HG03064 (cell line): ENCODE measurements at regions not wholly inside any gene's neighbourhood (a gene's known extent, or its start where the extent isn't known, plus 50 kb on each side); places are given as distances from the start of the nearest gene placed in this dataset.

Experiments used
- ATAC-seq: cut with Tn5 transposase; IDR thresholded peaks from one replicate; pipeline ENCODE4 v1.9.1; 2021; ENCODE audit warnings: low read depth; ENCODE audit not compliant: unreplicated experiment

GRCh38 chr10:36712695-36713094 is 412.7 kb upstream of the ANKRD30A start:
- ATAC-seq, result no peak

DNA sequence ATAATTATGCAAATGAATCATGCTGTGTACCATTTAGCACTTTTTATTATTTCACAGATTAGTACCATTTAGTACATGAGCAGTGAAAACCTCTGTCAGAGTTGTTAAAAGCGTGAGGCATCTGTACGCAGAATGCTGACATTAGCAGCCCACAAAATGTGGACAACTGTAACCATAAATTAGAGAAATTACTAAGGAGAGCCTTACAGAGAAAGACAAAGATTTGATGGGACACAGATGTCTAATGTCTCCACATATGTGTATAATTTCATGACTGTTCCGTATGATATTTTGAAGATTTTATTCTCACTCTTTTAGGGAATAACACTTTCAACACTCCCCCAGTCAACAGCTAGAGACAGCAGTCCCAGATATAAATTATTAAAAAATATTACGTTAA is 414.0 kb upstream of the ANKRD30A start:
- no peak for ATAC-seq

DNA sequence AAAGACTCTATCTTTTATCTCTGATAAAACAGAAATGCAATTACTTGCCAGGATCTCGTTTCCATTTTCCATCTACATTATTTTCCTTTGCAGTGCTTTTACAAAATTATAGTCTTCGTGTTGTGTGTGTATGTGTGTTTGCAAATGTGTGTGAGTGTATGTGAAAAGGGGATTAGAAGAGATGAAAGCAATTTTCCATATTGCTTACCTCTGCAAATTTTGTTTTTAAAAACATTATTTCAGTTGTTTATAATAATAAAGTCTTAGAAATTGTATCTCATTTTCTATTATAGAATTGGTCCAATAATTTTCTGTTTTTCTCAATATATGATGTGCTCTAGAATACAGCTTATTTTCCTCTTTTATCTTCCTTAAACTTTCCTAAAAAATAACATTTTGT is 421.3 kb upstream of the ANKRD30A start:
- no peak for ATAC-seq

DNA sequence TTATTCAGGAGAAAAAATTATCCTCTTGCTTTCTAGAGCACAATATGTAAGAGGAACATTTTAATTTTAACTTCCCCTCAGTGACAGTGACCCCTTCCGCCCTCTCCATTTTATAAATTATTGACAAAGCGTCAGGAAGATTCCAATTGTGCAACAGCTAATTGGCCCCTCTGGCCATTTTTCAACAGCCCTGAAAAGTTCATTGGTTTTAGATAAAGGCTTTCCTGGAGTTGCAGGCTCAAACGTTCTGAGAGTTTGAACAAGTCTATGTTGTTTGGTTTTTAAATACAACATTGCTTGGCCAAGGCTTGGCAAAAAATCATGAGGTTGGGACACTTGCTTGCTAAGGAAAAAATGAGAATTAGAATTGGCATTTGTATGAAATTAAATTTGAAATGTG is 422.2 kb upstream of the ANKRD30A start:
- ATAC-seq, result no peak

- ATAC-seq, result no peak
Measured at GRCh38 chr10:36700123-36700522, 425.3 kb upstream of the ANKRD30A start.

- ATAC-seq, result no peak
Measured at GRCh38 chr10:36692759-36693158, 432.6 kb upstream of the ANKRD30A start.

GRCh38 chr10:36688717-36689116 is 436.7 kb upstream of the ANKRD30A start:
- ATAC-seq, result no peak

- ATAC-seq, result no peak
Measured at GRCh38 chr10:36683421-36683820, 442.0 kb upstream of the ANKRD30A start.

DNA sequence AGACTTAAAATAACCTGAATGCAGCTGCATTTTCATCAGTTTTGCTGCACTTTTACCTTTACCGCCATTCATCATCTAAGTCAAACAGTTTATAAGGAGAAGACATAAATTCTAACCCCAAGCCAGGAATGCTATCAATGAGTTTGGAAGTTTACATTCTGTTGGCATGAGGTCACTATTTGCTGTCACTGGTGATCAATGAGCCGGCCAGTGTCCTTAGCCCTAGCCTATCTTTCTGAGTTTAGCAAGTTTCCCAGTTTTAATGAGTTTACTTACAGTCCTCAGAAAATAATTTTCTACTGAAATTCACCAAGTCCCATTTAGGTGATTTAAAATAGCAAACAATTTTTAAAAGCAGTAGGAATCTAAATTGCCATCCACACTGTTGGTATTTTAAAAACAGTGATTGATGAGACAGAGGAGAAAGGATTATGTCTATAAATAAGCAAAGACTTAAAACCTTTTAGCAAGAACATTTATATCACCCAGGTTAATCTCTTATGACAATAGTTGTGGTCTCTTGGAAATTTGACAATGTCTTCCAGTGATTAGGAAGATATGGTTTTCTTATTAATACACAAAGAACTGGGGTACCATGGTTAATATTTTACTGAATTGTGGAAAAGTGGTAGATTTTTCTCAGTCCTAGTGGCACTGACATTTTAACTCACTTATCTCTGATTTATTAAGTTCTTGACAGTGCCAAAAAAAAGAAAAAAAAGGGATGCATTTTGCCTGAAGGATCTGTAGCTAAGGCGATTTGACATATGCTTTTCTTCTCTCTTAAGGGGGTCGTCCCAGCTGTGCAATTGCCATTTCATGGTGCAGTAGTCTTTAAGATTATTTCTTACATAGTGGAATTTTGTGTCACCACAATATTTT is 443.4 kb upstream of the ANKRD30A start:
- ATAC-seq, result no peak

DNA sequence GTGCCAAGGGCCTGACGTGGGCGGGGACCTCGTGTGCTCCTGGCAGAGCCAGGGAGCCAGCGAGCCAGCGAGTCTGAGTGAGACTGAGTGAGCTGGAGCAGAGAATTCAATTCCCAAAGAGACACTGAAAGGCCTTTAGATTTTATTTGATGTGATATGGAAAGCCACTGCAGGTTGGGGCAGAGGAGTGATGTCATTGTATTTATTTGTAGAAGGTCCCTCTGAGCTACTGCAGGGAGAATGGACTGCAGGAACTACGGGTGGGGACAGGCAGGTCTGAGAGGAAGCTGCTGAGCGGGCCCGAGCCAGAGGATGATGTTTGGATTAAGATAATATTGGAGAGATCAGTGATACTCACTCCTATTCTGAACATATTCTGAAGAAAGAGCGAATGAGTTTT is 445.8 kb upstream of the ANKRD30A start:
- ATAC-seq, result no peak

GRCh38 chr10:36677431-36677768 is 448.0 kb upstream of the ANKRD30A start:
- no peak for ATAC-seq

- no peak for ATAC-seq
Measured at GRCh38 chr10:36676756-36677430, 448.5 kb upstream of the ANKRD30A start.

GRCh38 chr10:36676321-36676720 is 449.1 kb upstream of the ANKRD30A start:
- ATAC-seq, result no peak

GRCh38 chr10:36675458-36675880 is 449.9 kb upstream of the ANKRD30A start:
- no peak for ATAC-seq

DNA sequence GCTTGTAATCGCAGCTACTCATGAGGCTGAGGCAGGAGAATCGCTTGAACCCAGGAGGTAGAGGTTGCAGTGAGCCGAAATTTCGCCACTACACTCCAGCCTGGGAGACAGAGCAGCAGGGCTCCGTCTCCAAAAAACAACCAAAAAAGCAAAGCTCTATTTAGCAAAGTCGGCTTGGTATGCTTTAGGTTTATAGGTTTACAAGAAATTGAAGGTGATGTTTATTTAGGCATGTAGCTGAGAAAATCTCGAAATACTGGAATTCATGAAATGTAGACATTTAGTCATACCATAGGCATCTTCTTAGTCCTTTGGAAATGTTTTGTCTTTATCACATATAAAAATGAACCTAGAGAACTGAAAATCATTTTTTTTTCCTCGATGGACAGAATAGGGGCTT is 453.8 kb upstream of the ANKRD30A start:
- no peak for ATAC-seq

- no peak for ATAC-seq
Measured at GRCh38 chr10:36670621-36671402, 454.6 kb upstream of the ANKRD30A start.

- no peak for ATAC-seq
Measured at GRCh38 chr10:36669615-36670352, 455.6 kb upstream of the ANKRD30A start.

GRCh38 chr10:36666451-36666850 is 458.9 kb upstream of the ANKRD30A start:
- no peak for ATAC-seq

- ATAC-seq, result no peak
Measured at GRCh38 chr10:36662571-36662970, 462.8 kb upstream of the ANKRD30A start.

GRCh38 chr10:36650274-36650673 is 475.1 kb upstream of the ANKRD30A start:
- no peak for ATAC-seq

DNA sequence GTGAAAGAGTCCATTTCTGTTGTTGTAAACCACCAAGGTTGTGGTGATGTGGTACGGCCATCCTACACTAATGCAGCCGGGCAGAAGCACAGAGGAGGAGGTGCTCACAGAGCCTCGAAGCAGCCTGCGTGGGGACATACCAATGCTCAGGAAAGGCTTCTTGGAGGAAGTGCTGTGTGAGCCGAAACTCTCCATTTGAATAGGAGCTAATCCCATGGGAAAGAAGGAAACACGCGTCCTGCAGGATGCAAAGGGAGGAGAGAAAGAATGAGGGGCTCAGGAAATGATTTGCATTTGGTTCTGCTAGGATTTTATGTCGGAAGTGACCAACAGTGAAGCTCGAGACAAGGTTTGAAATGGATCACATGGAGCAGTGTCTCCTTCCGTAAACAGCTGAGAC is 477.9 kb upstream of the ANKRD30A start:
- ATAC-seq, result no peak
